HG03439 (cell line): ENCODE measurements at regions not wholly inside any gene's neighbourhood (a gene's known extent, or its start where the extent isn't known, plus 50 kb on each side); places are given as distances from the start of the nearest gene placed in this dataset.
"Not testable (repeated sequence)": the region's sequence is repeated elsewhere in the genome, so short reads cannot be mapped to it uniquely, and the experiment has no call there.

Experiments used
- ATAC-seq: cut with Tn5 transposase; IDR thresholded peaks from one replicate; pipeline ENCODE4 v1.9.1; 2021; ENCODE audit warnings: mild to moderate bottlenecking, moderate library complexity; ENCODE audit not compliant: unreplicated experiment

DNA sequence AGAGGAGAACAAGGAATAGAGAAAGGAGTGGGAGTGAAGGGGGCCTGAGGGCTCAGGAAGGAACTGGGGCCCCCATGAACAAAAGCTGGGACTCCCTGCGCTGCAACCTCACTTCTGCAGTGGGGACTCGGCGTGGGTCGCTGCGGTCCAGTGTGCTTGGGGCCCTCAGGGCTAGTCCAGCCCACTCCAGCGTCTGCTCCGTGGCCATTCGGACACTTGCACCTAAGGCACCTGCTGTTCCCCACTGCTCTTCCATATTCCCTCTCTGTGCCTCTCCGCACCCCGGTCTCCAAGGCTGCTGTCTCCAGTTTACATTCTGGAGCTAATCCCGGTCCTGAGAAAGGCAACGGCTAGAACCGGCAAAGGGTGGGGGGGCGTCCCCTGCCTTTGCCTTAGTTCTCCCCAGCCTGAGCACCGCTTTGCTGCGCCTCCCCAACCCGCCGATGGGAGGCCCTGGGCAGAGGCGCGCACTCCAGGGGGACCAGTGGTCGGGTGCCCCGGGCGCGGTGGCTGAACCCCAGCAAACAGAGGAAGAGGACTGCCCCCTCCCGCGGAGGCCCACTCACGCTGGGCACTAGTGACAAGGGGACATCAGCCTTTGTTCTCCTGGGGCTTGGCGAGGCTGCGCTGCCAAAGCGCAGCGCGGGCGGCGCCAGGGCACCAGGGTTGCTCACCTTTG lies 327.7 kb upstream of the F9 start:
- no peak for ATAC-seq

DNA sequence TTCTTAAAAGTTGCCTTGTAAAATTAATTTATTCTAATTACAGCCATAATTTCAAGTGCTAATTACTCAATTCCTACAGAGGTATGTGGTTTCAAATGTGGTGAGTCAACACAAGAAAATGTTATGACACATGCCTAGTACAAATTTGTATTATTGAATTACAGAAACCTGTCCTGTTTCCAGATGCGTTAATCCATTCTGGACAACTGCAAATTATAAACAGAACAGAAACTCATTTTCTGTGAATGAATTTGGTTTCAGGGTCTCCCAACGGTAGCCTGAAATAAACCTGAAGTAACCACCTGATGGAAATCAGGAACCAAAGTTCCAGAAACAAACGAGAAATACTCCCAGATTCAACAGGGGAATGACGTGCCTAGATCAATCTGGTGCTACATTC lies 328.6 kb upstream of the F9 start:
- ATAC-seq: no peak

DNA sequence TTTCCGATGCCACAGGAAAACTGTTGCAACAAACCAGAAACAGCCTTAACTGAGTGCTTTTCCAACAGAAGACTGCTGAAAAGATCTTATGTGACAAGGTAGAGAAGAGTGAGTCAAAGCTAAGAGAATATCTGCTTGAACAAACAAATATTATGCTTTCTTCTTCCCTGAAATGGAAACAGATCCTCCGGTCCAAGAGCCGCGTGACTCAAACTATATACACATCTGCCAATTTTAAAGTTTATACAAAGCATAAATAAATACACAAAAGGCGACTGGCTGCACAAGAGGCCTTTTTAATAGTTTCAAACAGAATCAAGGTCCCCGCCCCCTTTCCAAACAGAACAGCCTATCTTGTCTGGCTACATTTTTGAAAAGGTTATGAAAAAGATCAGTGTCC lies 329.7 kb upstream of the F9 start:
- ATAC-seq: no peak

DNA sequence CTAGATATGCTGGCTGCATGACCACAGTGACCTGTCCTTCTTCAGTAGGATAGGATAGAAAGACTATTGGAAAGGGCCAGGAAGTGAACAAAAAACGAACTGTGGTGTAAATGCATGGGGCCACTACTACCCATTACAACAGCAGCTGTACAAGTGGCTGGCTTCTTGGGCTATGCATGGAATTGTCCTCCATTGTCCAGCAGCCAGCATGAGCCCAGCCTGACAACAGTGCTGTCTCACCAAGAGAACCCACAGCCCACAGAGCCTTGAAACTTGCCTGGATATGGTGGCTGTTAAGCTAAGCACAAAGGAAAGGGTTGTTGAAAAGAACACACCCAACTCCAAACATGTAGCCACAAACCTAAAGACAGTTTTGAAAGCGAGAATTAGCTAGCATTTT lies 330.2 kb upstream of the F9 start:
- no peak for ATAC-seq

DNA sequence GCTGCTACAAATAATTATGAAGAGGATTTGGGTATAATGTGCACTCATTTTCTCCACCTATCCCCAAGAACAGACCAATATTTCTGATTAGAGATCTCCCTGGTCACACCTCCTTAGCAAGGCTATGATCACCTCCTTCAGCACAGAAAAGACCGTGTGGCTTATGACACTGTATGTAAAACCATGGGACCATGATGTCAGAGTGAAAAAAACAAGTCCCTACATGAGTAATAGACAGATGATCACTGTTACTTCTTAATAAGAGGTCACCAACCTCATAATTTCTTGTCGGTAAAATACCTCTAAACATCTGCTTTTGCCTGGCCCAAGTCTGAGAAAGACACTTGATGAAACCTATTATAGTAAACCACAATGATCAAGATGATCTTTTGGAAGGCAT lies 330.6 kb upstream of the F9 start:
- no peak for ATAC-seq

DNA sequence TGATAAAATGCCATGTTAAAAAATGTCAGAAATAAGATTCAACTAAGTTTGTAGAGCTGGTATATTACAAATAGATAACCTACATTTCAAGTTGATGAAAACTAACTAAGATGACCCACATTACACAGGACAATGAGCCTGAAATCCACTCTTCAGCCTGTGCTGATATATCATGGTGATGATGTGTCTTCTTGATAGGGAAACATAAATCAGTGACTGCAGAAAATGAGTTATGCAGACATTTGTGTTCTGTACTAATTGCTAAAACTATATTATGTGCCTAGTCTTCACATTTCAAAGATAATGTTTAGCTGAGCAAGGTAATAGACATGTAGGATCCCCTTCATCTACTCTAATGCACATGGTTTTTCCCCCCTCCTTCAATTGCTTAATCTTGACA lies 331.6 kb upstream of the F9 start:
- ATAC-seq: no peak

DNA sequence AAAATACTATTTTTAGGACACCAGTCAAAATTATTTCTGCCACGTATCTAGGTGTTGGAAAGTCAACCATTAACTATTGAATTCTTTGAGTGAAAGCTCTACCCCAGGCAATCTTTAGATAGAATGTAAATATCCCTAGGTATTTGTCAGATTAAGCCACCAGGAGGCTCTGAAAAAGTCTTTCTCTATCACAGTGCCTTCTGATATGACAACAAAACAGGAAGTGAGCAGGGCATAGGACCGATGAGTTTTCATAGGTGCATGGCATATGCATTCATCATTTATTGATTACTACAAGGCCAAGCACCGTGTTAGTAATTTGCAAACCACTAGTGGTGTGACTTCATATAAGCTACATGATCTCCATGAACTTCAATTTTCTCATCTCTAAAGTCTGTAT lies 333.6 kb upstream of the F9 start:
- ATAC-seq: no peak

DNA sequence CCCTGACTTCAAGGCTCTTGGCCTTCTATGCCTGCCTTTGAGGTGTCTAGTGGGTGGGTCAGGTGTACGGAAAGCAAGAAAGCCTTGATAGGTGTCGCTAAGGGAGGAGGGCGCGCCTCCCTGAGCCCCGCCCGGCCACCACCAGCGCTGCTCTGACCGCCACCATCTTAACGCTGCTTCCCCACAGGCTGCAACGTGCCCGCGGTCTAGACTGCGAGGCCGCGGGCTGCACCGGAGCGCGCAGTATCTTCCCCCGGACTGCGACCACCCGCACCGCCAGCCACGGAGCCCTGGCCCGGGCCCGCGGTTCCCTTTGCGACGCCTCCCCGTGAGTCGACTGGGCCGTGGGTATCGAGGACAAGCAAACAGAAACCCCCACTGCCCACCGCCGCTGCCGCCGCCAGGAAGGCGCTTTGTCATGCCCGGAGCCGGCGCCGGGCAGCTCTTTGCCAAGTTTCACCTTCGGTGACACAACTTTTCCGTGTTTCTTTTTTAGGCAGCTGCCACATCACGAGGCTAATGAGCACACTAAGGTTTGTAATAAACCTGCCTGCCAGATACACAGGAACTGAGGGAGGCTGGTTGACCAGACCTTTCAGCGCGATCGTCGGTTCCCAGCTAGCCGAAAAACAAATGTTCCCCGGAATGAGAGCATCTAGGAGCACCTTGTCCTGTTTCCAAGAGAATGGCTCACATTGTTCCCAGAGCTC lies 335.8 kb upstream of the F9 start:
- peak; percentile 70 for ATAC-seq

DNA sequence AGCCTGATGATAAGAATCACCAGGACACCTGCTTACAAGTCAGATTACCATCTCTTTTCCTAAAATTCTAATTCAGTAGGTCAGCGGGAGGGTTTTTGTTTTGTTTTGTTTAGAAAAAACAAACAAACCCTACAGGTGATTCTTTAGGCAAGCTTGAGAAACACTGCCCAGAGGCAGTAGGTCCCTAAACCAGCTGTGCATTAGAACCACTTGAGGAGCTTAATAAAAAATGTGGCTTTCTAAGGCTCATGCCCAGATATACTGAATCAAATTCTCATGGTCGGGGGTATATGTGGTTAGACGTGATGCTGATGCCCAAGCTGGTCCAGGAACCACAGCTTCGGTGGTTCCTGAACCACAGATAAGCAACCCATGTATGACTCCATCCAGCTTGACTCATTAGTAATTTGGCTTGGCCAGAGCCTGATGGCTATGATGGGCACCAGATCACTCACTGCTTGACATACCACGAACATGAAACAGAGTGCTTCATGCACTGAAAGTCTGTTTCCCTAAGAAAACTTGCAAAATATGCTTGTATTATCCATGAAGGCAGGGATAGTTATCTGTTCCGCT lies 338.1 kb upstream of the F9 start:
- ATAC-seq: no peak

DNA sequence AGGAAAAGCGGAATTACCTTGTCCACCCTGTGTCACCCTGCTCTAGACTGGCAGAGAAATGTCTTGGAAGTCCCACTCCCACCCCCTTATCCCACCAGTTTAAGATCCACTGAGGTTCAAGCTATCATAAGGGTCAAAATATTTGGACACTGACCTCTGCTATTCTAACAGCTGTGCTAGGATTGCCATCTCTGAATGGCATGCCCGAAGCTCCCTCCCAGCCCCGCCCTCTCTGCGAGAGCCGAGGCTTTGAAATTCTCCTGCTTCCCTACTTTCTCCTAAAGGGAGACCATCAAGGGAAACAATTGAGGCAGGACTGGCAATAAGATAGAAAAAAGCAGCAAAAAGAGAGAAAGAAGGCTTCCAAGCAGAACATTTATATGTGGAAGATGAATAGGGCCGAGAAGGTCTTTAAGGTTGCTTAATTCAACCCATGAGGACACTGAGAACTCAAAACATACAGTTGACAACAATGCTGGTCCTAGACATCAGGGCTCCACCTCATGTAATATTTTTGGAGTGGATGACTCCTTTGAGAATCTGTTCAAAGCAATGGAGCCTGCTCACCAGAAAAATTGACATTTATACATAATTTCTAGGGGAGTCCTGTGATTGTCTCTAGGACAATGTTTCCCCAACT lies 338.7 kb upstream of the F9 start:
- ATAC-seq: no peak

DNA sequence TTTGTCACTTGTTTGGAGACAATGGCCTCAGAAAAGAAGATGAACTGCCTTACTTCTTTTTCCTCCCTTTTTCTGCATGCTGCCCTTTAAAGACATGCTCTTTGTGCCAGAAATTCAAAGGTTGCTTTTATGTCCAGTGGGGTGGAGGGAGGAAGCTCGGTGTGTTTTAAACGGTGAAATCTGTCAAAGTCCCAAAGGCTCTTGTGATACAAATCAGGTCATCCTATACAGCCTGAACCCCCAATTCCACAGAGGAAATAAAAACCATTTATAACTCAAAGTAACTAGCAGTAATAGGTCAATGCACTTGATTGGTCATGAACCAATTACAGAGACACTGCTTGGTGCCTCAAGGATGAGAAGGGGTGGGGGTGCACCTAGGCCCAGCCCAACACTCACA lies 339.3 kb upstream of the F9 start:
- ATAC-seq: no peak

DNA sequence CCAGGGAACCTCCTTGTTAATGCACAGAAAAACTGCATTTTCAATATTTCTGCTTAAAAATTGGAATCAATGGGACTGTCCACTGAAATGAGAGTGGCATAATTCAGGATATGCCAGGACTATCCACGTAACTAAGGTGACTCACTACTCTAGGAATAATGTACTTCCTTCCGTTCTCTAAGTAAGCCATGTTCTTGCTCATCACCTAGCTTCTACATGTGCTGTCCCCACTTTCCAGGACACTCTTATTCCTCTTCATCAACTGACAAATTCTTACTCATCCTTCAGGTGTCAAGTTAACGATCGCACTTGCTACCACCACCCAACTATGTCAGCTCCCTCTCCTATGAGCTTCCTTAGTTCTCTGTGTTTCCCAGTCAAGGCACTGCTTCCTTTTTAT lies 342.8 kb upstream of the F9 start:
- no peak for ATAC-seq

DNA sequence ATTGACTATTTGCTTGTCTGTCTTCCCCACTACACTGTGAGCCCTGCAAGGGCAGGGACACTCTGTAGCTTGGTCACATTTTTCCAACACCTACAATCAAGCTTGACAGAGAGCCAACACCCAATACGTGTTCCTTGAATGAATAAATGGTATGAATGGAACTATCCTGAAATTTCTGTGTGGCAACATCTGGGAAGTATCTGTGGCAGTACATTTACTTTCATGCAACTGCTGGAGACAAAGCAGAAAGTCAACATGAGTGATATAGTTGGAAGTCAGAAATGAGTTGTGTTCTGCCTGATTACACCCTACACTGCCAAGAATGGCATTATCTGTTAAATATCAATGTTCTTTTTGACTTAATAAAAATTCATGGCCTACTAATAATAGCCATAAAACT lies 343.5 kb upstream of the F9 start:
- ATAC-seq: no peak

DNA sequence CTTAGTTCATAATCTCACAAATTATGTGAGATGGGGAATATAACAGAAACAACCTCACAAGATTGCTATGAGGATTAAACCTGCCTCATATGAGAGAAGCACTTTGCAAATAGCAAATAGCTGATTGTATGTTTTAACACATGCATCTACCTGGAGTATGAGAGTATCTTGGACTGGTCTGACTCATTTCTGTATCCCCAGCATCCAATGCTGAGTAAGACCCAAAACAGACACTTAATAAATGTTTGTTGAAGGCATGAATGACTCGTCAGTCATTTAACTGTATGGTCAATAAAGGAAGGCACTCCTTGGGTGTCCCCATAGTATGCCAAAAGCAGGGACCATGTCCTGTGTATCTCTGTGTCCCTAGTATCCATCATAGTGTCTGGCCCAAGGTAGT lies 350.9 kb upstream of the F9 start:
- ATAC-seq: no peak

DNA sequence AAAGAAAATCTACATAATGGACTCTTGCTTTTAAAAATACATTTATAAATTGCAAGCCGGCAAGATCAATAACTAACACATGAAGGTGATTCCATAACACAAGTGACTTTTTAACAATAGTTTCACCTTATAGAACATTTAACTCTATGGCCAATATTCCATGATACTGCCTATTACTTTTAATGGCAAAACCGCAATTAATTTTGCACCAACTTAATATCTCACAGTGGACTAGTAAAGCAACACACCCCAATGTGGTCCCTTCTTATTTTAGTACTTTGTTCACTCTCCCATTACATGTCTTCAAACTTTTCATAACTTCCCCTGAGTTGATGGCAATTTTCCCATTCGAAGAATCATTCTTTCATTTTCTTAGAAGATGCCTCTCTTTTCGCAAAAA lies 351.6 kb upstream of the F9 start:
- ATAC-seq: no peak

DNA sequence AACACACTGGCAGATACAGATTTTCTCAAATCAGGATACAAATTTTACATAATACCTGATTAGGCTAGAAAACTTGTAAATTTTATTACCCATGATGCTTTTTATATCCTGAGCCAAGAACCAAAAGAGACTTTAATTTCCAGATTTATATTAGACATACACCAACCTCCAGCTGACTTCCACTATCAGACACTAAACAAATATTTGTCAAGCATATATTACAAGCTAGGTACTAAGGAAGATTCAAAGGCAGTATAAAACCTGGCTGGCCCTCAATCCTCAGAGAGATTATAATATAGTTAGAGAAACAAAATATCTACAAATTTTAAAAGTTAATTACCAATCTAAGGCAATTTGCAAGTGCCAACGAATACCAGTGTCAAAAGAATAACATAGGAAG lies 357.8 kb upstream of the F9 start:
- ATAC-seq: no peak

DNA sequence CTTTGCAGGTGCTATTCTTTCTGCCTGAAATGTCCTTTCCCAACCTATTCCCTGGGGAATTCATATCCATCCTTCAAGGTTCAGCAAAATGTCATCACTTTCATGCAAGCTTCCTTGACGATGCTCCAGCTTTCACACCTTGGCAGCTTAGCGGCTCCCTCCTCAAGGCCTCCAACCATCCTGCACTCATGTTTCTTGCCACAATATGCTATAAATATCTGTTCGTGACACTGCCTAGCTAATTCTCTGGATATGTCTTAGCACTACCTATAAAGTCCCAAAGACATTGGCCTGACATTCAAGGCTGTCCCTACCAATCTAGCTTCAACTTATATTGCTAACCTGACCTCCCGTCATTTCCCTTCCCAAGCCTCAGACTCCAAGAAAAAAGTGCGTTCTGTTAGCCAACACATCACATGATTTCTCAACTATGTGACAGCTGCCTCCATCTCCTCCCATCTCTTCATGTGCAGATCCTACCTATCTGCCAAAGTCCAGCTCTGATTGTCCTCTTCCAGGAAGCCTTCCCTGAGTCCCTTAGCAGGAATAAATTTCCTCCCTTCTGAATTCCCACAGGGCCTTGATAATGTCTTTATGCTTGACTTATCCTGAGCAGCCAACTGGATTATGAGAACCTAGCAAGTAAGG lies 359.9 kb upstream of the F9 start:
- ATAC-seq: no peak

DNA sequence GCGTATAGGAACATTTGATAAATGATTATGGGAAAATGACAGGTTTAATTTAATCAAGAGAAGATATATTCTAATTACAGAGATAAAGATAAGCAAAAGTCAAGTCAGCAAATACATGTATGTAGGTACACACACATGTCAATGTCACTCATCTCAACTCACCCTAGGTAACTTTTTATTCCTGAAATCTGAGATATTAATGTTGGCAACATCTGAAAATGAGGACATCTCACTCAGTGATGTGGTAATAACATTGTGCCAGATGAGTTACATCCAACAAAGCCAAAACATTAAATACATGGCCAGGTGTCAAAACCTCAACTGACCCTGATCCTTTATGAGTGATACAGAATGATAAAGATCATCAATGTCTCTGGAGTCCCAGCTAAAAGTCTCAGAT lies 363.3 kb upstream of the F9 start:
- ATAC-seq: no peak

DNA sequence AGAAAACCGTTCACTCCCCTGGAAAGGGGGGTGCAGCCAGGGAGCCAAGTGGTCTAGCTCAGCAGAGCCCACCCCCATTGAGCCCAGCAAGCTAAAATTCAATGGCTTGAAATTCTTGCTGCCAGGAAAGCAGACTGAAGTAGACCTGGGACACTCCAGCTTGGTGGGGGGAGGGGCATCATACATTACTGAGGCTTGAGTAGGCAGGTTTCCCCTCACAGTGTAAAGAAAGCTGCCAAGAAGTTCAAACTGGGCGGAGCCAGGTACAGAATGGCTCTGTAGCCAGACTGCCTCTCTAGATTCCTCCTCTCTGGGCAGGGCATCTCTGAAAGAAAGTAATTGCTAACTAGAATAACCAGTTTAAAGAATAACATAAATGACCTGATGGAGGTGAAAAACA lies 372.3 kb upstream of the F9 start:
- ATAC-seq: no peak

DNA sequence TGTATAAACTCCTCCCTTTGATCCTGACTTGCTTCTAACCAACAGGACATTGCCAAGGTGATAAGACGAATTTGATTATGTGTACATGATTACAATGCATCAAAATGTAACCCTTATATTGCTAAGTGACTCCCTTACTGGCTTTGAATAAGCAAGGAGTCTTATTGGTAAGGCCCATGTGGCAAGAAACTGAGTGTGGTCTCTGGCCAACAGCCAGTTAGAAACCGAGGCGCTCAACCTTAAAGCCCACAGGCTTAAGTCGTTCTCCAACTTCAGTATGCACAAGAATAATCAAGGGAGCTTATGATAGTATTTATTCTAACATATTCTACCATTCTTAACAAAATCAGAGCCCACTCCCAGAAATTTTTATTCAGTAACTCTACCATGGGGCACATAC lies 374.2 kb upstream of the F9 start:
- no peak for ATAC-seq

DNA sequence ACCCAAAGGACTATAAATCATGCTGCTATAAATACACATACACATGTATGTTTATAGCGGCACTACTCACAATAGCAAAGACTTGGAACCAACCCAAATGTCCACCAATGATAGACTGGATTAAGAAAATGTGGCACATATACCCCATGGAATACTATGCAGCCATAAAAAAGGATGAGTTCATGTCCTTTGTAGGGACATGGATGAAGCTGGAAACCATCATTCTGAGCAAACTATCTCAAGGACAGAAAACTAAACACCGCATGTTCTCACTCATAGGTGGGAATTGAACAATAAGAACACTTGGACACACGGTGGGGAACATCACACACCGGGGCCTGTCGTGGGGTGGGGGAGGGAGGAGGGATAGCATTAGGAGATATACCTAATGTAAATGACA lies 383.9 kb upstream of the F9 start:
- ATAC-seq: not testable (repeated sequence)

DNA sequence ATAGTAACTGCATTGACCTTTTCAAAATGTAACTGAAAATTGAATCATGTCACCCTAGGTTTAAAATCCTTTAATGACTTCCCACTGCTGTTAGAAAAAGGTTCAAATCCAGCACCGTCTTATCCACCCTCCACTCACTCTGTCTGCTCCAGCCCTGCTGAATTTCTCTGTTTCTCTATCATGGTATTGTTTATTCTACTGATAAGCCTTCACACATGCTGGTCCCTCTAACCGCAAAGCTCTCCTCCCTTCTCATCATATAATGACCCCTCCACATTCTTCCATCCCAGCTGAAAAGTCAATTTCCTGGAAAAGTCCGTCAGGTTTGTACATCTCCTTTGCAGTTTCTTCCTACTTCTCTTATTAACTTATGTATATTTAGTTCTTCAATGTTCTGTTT lies 389.2 kb upstream of the F9 start:
- no peak for ATAC-seq
